Mucosa of descending colon (tissue), 3 donors: ENCODE measurements at regions not wholly inside any gene's neighbourhood (a gene's known extent, or its start where the extent isn't known, plus 50 kb on each side); places are given as distances from the start of the nearest gene placed in this dataset.
A peak's percentile ranks its signal among the peaks of the same experiment; 100 is the strongest.

Experiments
- ATAC-seq: fragments of 200-7000 bp; cut with Tn5 transposase; one replicate; pipeline ENCODE4 v1.9.1; 2020; ENCODE audit warnings: mild to moderate bottlenecking, moderate library complexity
- DNase-seq, 3 donors: peaks; one replicate each; pipeline ENCODE4 v3.0.0-alpha.2; 2020
- H3K36me3 ChIP-seq: fragments of 200-600 bp; one replicate; pipeline ENCODE4 v1.8.0; 2021; ENCODE audit warnings: low read depth, mild to moderate bottlenecking
- H3K4me1 ChIP-seq: fragments of 200-600 bp; one replicate; pipeline ENCODE4 v1.8.0; 2021; ENCODE audit warnings: low read depth, mild to moderate bottlenecking
- H3K4me3 ChIP-seq: fragments of 200-600 bp; one replicate; pipeline ENCODE4 v1.8.0; 2021; ENCODE audit warnings: mild to moderate bottlenecking
- H3K9me3 ChIP-seq: fragments of 200-600 bp; one replicate; pipeline ENCODE4 v1.8.0; 2021; ENCODE audit warnings: mild to moderate bottlenecking
- CTCF ChIP-seq: fragments of 200-600 bp; IDR thresholded peaks from one replicate; pipeline ENCODE4 v1.8.0; 2022; ENCODE audit warnings: antibody characterized with exemption, mild to moderate bottlenecking
- intact Hi-C, 2 donors: fragments of 100-400 bp; cut with DNase I in 1 of 2; cut with micrococcal nuclease in 1 of 2; formaldehyde crosslinking; loops; one replicate each; pipeline versions ENCODE4 v1.11.0 to v1.11.1; 2022; cut with DNase I, micrococcal nuclease
- donor health status: DM: no; HTN: no; CAD: no; lungs with moderate emphysema.
- donor health status: DM: no; HTN: no; CAD: no.
- donor health status: DM: no; HTN: yes; CAD: no.

DNA sequence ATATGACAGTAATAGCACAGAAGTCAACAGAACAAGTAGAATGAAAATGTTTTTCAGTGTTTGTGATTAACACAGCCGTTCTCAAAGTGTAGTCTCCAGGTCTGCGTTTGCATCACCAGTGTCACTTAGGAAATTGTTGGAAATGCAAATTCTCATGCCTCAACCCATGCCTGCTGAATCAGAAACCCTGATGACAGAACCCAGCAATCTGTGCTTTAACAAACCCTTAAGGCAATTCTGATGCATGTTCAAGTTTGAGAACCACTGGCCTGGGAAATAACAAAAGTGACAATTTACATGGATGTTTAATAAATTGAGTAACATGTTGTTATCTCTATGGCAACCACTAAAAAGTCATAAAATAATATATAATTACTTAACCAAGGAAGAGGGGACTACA, 103.1 kb upstream of the ATP11B start:
- intact Hi-C loops, result no loop called here
- H3K36me3 ChIP-seq, result no peaks in the 10 kb centered on the region
- no peaks in the 10 kb centered on the region for H3K9me3 ChIP-seq
- H3K4me1 ChIP-seq, result peaks cover 10% of the 10 kb centered on the region
- ATAC-seq (no peak), DNase-seq (no peak)
- H3K4me3 ChIP-seq, result no peak overlapping the region
- TF ChIP-seq CTCF, result no peak

GRCh38 chr3:182692021-182692420, 101.3 kb upstream of the ATP11B start:
- Histone ChIP-seq H3K36me3 (no peaks in the 10 kb centered on the region), H3K4me3 (no peak overlapping the region), H3K4me1 (no peaks in the 10 kb centered on the region), H3K9me3 (no peaks in the 10 kb centered on the region)
- no peak for DNase-seq
- TF ChIP-seq CTCF, result no peak
- ATAC-seq, result no peak
- intact Hi-C loops, result no loop called here

DNA sequence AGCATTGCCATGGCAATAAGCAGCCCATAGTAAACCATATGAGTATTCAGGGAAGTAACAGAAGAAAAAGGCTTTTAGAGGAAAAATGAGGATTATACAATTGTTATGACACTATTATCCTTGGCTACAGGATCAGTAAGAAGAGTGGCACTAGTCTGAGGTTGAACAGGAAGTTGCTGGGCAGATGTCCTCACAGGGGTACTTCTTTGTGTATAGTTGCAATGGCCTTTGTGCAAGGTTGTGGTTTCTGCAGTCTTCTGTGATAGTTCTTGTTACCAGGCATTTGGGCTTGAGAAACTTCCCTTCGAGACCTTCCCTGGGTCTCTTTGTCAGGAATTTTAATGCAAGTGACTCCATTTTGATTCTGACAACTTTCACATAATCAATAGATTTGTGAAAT, 100.6 kb upstream of the ATP11B start:
- H3K36me3 ChIP-seq, result no peaks in the 10 kb centered on the region
- no peak overlapping the region for H3K4me3 ChIP-seq
- TF ChIP-seq CTCF, result no peak
- H3K9me3 ChIP-seq, result no peaks in the 10 kb centered on the region
- DNase-seq (no peak), ATAC-seq (no peak)
- H3K4me1 ChIP-seq, result peaks cover 5% of the 10 kb centered on the region
- intact Hi-C loops, result no loop called here

- peaks cover 5% of the 10 kb centered on the region for H3K4me1 ChIP-seq
- no peaks in the 10 kb centered on the region for H3K9me3 ChIP-seq
- intact Hi-C loops, result no loop called here
- DNase-seq (no peak), ATAC-seq (no peak)
- H3K36me3 ChIP-seq, result no peaks in the 10 kb centered on the region
- H3K4me3 ChIP-seq, result no peak overlapping the region
- no peak for TF ChIP-seq CTCF
Observed at GRCh38 chr3:182693723-182694122, 99.6 kb upstream of the ATP11B start.

DNA sequence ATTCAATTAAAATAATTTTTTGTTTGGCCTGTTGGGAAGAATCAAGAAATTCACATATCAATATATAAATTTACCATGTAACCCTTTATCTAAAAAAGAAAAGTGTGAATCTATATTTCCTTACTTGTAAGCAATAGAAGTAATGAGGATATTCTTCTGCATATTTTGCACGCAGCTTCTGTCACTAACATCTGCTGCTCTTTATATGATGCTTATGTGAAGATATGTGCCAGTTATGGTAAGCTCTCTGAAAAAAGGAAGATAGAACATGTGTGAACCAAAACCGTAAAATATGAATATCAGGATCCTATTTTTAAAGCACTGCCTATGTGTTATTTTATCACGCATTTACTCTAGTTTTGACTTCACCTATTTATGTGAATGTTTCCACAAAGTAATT, 96.4 kb upstream of the ATP11B start:
- Histone ChIP-seq H3K9me3 (no peaks in the 10 kb centered on the region), H3K4me3 (no peak overlapping the region), H3K36me3 (no peaks in the 10 kb centered on the region), H3K4me1 (peaks cover 5% of the 10 kb centered on the region)
- intact Hi-C loops, result no loop called here
- ATAC-seq (no peak), DNase-seq (no peak)
- no peak for TF ChIP-seq CTCF

DNA sequence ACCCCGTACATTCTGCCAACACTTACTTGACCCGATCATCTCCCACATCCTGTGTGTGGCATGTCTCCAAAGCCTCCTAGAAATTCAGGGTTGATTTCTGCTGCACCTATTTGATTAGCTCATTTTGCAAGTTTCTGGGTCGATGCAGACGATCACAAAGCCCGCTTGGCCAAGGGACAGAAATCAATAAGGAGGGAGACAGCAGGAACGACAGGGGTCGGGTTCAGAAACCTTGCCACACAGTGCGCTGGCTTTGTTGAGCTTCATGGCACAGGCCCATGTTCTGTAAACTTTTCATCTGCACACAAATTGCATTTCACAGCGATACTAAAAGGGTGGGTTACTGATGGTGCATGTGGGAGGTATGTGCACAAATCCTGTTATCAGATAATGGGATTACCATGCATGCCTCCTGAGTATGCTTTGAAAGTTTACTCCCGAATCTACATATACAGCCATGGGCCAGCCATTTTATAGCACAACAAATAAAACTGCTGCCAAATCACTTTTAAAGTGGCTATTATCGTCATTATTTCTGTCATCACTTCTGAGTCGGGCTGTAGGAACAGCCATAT, 95.9 kb upstream of the ATP11B start:
- ATAC-seq, result peak; percentile 52
- H3K4me1 ChIP-seq, result peaks cover 5% of the 10 kb centered on the region
- intact Hi-C loops, result no loop called here
- H3K9me3 ChIP-seq, result no peaks in the 10 kb centered on the region
- no peaks in the 10 kb centered on the region for H3K36me3 ChIP-seq
- no peak for TF ChIP-seq CTCF
- no peak for DNase-seq
- H3K4me3 ChIP-seq, result no peak overlapping the region
